GM23248 (cell line): ENCODE measurements at regions not wholly inside any gene's neighbourhood (a gene's known extent, or its start where the extent isn't known, plus 50 kb on each side); places are given as distances from the start of the nearest gene placed in this dataset.

ENCODE experiments used
- EZH2 ChIP-seq: fragments of 200-600 bp; sonication (generic); IDR thresholded peaks from 2 replicates; pipeline ENCODE4 v1.6.1; 2018; ENCODE audit warnings: antibody characterized with exemption, mild to moderate bottlenecking; ENCODE audit not compliant: insufficient read depth, poor library complexity, severe bottlenecking
- EZH2phosphoT487 ChIP-seq: fragments of 200-600 bp; sonication (generic); IDR thresholded peaks from 2 replicates; pipeline ENCODE4 v1.6.1; 2018; ENCODE audit warnings: antibody characterized with exemption, moderate library complexity, mild to moderate bottlenecking, low read depth; ENCODE audit not compliant: insufficient read depth

DNA sequence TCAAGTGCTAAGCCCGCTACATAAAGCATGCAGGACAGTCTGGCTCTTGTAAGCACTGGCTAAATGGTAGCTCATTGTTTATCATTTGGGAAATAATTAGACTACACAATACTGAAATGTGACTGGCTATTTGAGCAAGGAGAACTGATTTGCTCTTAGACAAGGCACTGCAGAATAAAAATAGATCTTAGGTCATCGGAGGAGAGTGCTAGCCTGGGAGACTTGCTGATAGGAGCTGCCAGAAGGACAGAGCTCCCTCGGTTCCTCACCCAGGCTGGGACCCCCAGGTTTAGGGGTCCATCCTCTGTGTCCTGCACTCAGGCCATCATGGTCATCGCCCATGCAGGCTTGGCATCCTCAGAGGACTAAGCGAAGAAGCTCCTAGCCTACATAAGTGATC lies 184.4 kb upstream of the NCAM1 start:
- TF ChIP-seq EZH2: no peak
- no peak for TF ChIP-seq EZH2phosphoT487
